Liver (tissue), 8 donors: ENCODE measurements at regions not wholly inside any gene's neighbourhood (a gene's known extent, or its start where the extent isn't known, plus 50 kb on each side); places are given as distances from the start of the nearest gene placed in this dataset.

Source experiments
- DNase-seq: peaks from one replicate; pipeline ENCODE4 v3.0.0-alpha.2; 2017; ENCODE audit warnings: low spot score
- H3K27ac ChIP-seq, 2 donors: one replicate each; pipeline ENCODE4 v1.7.0; 2013; ENCODE audit warnings: inconsistent platforms in 2 of 2, low read length in 2 of 2, control low read depth in 1 of 2, low read depth in 1 of 2, mild to moderate bottlenecking in 1 of 2
- H3K27me3 ChIP-seq, 4 donors: one replicate each; pipeline versions ENCODE4 v1.6.1 to v1.7.0; 2013; ENCODE audit warnings: low read length in 3 of 4, inconsistent platforms in 1 of 4, mild to moderate bottlenecking in 1 of 4, moderate library complexity in 1 of 4; ENCODE audit not compliant: control insufficient read depth in 4 of 4, insufficient read depth in 4 of 4
- H3K36me3 ChIP-seq, 4 donors: one replicate each; pipeline versions ENCODE4 v1.6.1 to v1.7.0; 2013; ENCODE audit warnings: low read length in 3 of 4, mild to moderate bottlenecking in 3 of 4, low read depth in 1 of 4, moderate library complexity in 1 of 4; ENCODE audit not compliant: control insufficient read depth in 4 of 4, insufficient read depth in 3 of 4
- H3K4me1 ChIP-seq, 4 donors: one replicate each; pipeline versions ENCODE4 v1.6.1 to v1.7.0; 2013; ENCODE audit warnings: low read length in 3 of 4, mild to moderate bottlenecking in 3 of 4, moderate library complexity in 1 of 4; ENCODE audit not compliant: control insufficient read depth in 4 of 4, insufficient read depth in 4 of 4
- H3K4me3 ChIP-seq, 3 donors: one replicate each; pipeline versions ENCODE4 v1.6.1 to v1.7.0; 2013; ENCODE audit warnings: low read length in 3 of 3, control low read depth in 1 of 3, low read depth in 1 of 3, mild to moderate bottlenecking in 1 of 3
- H3K9ac ChIP-seq, 2 donors: one replicate each; pipeline ENCODE4 v1.7.0; 2013; ENCODE audit warnings: low read length in 2 of 2, mild to moderate bottlenecking in 2 of 2, moderate library complexity in 2 of 2, control low read depth in 1 of 2, low read depth in 1 of 2
- H3K9me3 ChIP-seq, 4 donors: one replicate each; pipeline versions ENCODE4 v1.6.1 to v1.7.0; 2013; ENCODE audit warnings: low read length in 3 of 4; ENCODE audit not compliant: control insufficient read depth in 4 of 4
- EGR1 ChIP-seq, 2 donors: IDR thresholded peaks; 2 replicates each; pipeline ENCODE4 v1.6.1; 2016 to 2018; ENCODE audit warnings: antibody characterized with exemption in 2 of 2, low read depth in 2 of 2
- FOXA1 ChIP-seq: IDR thresholded peaks from 2 replicates; pipeline ENCODE4 v1.6.1; 2016; ENCODE audit warnings: antibody characterized with exemption
- GABPA ChIP-seq, 2 donors: IDR thresholded peaks in 1 of 2; conservative IDR thresholded peaks in 1 of 2; 2 replicates each; pipeline ENCODE4 v1.6.1; 2016; ENCODE audit warnings: antibody characterized with exemption in 2 of 2, mild to moderate bottlenecking in 1 of 2, moderate library complexity in 1 of 2
- HNF4A ChIP-seq, 2 donors: conservative IDR thresholded peaks; 2 replicates each; pipeline ENCODE4 v1.6.1; 2016; ENCODE audit warnings: antibody characterized with exemption in 2 of 2, mild to moderate bottlenecking in 2 of 2
- HNF4G ChIP-seq: IDR thresholded peaks from 2 replicates; pipeline ENCODE4 v1.6.1; 2016; ENCODE audit warnings: antibody characterized with exemption
- JUND ChIP-seq, 2 donors: IDR thresholded peaks; 2 replicates each; pipeline ENCODE4 v1.6.1; 2016; ENCODE audit warnings: antibody characterized with exemption in 2 of 2
- RAD21 ChIP-seq, 2 donors: IDR thresholded peaks; 2 replicates each; pipeline ENCODE4 v1.6.1; 2016; ENCODE audit warnings: antibody characterized with exemption in 2 of 2, mild to moderate bottlenecking in 2 of 2
- RXRA ChIP-seq, 2 donors: IDR thresholded peaks; 2 replicates each; pipeline ENCODE4 v1.6.1; 2017 to 2018; ENCODE audit warnings: antibody characterized with exemption in 2 of 2, mild to moderate bottlenecking in 1 of 2
- SP1 ChIP-seq: IDR thresholded peaks from 2 replicates; pipeline ENCODE4 v1.6.1; 2018; ENCODE audit warnings: antibody characterized with exemption, mild to moderate bottlenecking
- TAF1 ChIP-seq: conservative IDR thresholded peaks from 2 replicates; pipeline ENCODE4 v1.6.1; 2016; ENCODE audit warnings: antibody characterized with exemption, mild to moderate bottlenecking
- WGBS: extraction: QIAGEN DNeasy Blood & Tissue Kit; methylation state at CpG from one replicate; pipeline ENCODE4 v1.1.7; 2013; 5-methylcytosine and 5-hydroxymethylcytosine counted together
- TF ChIP-seq, protein P1 (sequence below): IDR thresholded peaks from 2 replicates; pipeline ENCODE4 v1.6.1; 2016; ENCODE audit warnings: antibody characterized with exemption, mild to moderate bottlenecking
- TF ChIP-seq, protein P2 (sequence below): IDR thresholded peaks from 2 replicates; pipeline ENCODE4 v1.6.1; 2016; ENCODE audit warnings: antibody characterized with exemption
- TF ChIP-seq, protein P3 (sequence below): IDR thresholded peaks from 2 replicates; pipeline ENCODE4 v1.6.1; 2016; ENCODE audit warnings: antibody characterized with exemption
- TF ChIP-seq, protein P4 (sequence below): IDR thresholded peaks from 2 replicates; pipeline ENCODE4 v1.6.1; 2016; ENCODE audit warnings: antibody characterized with exemption
- TF ChIP-seq, protein P5 (sequence below): fragments of 150-350 bp; IDR thresholded peaks from 2 replicates; pipeline ENCODE4 v1.5.1; 2017; ENCODE audit warnings: improper control_type of control experiment, low read depth, low read length; ENCODE audit not compliant: missing input control
- donor health status: healthy.
- donor health status: healthy.
- donor health status: healthy.
- donor health status: healthy.
- donor health status: healthy.

DNA sequence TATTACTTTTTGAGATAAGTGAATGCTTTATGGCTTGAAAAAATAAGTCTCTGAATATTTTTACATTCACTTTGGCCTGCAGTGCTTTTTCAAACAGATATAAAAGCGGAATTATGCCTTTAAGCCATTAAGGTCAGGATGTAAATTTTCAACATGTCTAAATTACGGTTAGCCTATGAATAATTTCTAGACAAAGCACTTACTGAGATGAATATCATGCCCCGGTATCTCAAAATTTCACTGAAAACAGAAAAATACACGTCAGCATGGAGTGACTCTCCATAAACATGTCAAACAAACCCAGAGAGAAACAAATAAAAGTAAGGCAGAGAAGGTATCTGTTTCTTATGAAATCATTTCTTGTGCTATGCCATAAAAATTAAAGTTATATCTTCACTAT lies 853.9 kb downstream of the KCNT2 start:
- WGBS: 69% methylated on average over 4 of the region's 4 CpGs
- H3K4me3 ChIP-seq: no peak overlapping the region
- H3K36me3 ChIP-seq: no peaks in the 10 kb centered on the region
- no peaks in the 10 kb centered on the region for H3K27me3 ChIP-seq
- H3K4me1 ChIP-seq: no peaks in the 10 kb centered on the region
- H3K9me3 ChIP-seq: no peaks in the 10 kb centered on the region
- H3K9ac ChIP-seq: no peak overlapping the region
- TF ChIP-seq FOXA1 (no peak), RXRA (IDR thresholded peaks at IDR 0.05) (no peak), RAD21 (IDR thresholded peaks at IDR 0.05) (no peak), GABPA (IDR thresholded peaks at IDR 0.05 in 1 of 2, conservative IDR thresholded peaks at IDR 0.05 in 1 of 2) (no peak), EGR1 (IDR thresholded peaks at IDR 0.05; ENCODE audit: low read depth in 2 of 2) (no peak), SP1 (no peak), JUND (IDR thresholded peaks at IDR 0.05) (no peak), HNF4A (conservative IDR thresholded peaks at IDR 0.05) (no peak), TAF1 (no peak), HNF4G (no peak)
- TF ChIP-seq, protein P1, sequence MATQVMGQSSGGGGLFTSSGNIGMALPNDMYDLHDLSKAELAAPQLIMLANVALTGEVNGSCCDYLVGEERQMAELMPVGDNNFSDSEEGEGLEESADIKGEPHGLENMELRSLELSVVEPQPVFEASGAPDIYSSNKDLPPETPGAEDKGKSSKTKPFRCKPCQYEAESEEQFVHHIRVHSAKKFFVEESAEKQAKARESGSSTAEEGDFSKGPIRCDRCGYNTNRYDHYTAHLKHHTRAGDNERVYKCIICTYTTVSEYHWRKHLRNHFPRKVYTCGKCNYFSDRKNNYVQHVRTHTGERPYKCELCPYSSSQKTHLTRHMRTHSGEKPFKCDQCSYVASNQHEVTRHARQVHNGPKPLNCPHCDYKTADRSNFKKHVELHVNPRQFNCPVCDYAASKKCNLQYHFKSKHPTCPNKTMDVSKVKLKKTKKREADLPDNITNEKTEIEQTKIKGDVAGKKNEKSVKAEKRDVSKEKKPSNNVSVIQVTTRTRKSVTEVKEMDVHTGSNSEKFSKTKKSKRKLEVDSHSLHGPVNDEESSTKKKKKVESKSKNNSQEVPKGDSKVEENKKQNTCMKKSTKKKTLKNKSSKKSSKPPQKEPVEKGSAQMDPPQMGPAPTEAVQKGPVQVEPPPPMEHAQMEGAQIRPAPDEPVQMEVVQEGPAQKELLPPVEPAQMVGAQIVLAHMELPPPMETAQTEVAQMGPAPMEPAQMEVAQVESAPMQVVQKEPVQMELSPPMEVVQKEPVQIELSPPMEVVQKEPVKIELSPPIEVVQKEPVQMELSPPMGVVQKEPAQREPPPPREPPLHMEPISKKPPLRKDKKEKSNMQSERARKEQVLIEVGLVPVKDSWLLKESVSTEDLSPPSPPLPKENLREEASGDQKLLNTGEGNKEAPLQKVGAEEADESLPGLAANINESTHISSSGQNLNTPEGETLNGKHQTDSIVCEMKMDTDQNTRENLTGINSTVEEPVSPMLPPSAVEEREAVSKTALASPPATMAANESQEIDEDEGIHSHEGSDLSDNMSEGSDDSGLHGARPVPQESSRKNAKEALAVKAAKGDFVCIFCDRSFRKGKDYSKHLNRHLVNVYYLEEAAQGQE: no peak
- TF ChIP-seq, protein P2, sequence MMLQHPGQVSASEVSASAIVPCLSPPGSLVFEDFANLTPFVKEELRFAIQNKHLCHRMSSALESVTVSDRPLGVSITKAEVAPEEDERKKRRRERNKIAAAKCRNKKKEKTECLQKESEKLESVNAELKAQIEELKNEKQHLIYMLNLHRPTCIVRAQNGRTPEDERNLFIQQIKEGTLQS: no peak
- TF ChIP-seq, protein P3, sequence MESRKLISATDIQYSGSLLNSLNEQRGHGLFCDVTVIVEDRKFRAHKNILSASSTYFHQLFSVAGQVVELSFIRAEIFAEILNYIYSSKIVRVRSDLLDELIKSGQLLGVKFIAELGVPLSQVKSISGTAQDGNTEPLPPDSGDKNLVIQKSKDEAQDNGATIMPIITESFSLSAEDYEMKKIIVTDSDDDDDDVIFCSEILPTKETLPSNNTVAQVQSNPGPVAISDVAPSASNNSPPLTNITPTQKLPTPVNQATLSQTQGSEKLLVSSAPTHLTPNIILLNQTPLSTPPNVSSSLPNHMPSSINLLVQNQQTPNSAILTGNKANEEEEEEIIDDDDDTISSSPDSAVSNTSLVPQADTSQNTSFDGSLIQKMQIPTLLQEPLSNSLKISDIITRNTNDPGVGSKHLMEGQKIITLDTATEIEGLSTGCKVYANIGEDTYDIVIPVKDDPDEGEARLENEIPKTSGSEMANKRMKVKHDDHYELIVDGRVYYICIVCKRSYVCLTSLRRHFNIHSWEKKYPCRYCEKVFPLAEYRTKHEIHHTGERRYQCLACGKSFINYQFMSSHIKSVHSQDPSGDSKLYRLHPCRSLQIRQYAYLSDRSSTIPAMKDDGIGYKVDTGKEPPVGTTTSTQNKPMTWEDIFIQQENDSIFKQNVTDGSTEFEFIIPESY: no peak
- DNase-seq: no peak
- H3K27ac ChIP-seq: no peak overlapping the region

DNA sequence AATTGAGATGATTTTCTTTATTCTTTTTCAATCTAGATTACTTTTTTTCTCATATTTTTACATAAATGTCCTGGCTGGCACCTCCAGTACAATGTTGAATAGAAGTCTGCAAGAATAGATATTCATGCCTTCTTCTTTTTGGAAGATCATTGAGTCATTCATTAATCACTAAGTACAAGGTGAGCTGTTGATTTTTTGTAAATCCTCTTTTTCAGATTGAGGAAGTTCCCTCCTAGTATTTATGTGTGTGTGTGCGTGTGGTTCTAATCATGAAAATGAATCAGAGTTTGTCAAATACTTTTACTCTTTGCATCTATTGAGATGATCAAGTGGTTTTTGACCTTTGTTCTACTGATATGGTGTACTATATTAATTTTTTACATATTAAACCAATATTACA lies 859.3 kb downstream of the KCNT2 start:
- no peaks in the 10 kb centered on the region for H3K9me3 ChIP-seq
- no peak overlapping the region for H3K27ac ChIP-seq
- no peak overlapping the region for H3K4me3 ChIP-seq
- H3K4me1 ChIP-seq: no peaks in the 10 kb centered on the region
- 88% methylated on average over 1 of the region's 1 CpG for WGBS
- no peak for DNase-seq
- TF ChIP-seq, protein P4, sequence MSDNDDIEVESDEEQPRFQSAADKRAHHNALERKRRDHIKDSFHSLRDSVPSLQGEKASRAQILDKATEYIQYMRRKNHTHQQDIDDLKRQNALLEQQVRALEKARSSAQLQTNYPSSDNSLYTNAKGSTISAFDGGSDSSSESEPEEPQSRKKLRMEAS: no peak
- no peak for TF ChIP-seq GABPA (IDR thresholded peaks at IDR 0.05 in 1 of 2, conservative IDR thresholded peaks at IDR 0.05 in 1 of 2)
- TF ChIP-seq RAD21 (IDR thresholded peaks at IDR 0.05): no peak
- TF ChIP-seq, protein P3: no peak
- TF ChIP-seq, protein P5, sequence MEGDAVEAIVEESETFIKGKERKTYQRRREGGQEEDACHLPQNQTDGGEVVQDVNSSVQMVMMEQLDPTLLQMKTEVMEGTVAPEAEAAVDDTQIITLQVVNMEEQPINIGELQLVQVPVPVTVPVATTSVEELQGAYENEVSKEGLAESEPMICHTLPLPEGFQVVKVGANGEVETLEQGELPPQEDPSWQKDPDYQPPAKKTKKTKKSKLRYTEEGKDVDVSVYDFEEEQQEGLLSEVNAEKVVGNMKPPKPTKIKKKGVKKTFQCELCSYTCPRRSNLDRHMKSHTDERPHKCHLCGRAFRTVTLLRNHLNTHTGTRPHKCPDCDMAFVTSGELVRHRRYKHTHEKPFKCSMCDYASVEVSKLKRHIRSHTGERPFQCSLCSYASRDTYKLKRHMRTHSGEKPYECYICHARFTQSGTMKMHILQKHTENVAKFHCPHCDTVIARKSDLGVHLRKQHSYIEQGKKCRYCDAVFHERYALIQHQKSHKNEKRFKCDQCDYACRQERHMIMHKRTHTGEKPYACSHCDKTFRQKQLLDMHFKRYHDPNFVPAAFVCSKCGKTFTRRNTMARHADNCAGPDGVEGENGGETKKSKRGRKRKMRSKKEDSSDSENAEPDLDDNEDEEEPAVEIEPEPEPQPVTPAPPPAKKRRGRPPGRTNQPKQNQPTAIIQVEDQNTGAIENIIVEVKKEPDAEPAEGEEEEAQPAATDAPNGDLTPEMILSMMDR: no peak
- no peaks in the 10 kb centered on the region for H3K36me3 ChIP-seq
- H3K27me3 ChIP-seq: no peaks in the 10 kb centered on the region
- no peak overlapping the region for H3K9ac ChIP-seq
